A549 (cell line): ENCODE measurements at regions not wholly inside any gene's neighbourhood (a gene's known extent, or its start where the extent isn't known, plus 50 kb on each side); places are given as distances from the start of the nearest gene placed in this dataset.

Experiments
- ATAC-seq, 2 experiments: fragments of 200-7000 bp in 1 of 2; fragments of >200 bp in 1 of 2; cut with Nextera tagmentation in 1 of 2; cut with Tn5 transposase in 1 of 2; 3 replicates each; pipeline versions ENCODE4 v1.8.0 to v1.9.1; 2018 to 2020; ENCODE audit warnings: mild to moderate bottlenecking in 1 of 2, moderate library complexity in 1 of 2
- CTCF ChIA-PET: fragments of 300-600 bp; sonication (Branson Sonifier 250); formaldehyde crosslinking; extraction: SDS; loops from one replicate; lab custom pipeline; 2021; ENCODE audit warnings: antibody characterized with exemption, inconsistent platforms; lab: Yijun Ruan, JAX
- POLR2A ChIA-PET: fragments of 350-600 bp; formaldehyde crosslinking; extraction: SDS; loops from one replicate; lab custom pipeline; 2021; ENCODE audit warnings: antibody characterized with exemption, inconsistent platforms; lab: Yijun Ruan, JAX
- DNase-seq, 2 experiments: peaks; one replicate each; pipeline versions ENCODE4 v3.0.0 to v3.0.0-alpha.2; 2011 to 2016; ENCODE audit warnings: low read depth in 1 of 2, low spot score in 1 of 2
- FAIRE-seq: peaks from 2 replicates; lab custom pipeline; 2011; peaks lifted over from hg19 to GRCh38; lab: Jason Lieb, UNC
- H3K27ac ChIP-seq, 2 experiments: fragments of >200 bp; sonication (Bioruptor Twin); formaldehyde crosslinking; 3 replicates each; pipeline ENCODE4 v1.5.1; 2016 to 2017
- H3K4me1 ChIP-seq: fragments of >200 bp; sonication (Bioruptor Twin); formaldehyde crosslinking; 3 replicates; pipeline ENCODE4 v1.6.1; 2016
- H3K4me2 ChIP-seq: fragments of >200 bp; sonication (Bioruptor Twin); formaldehyde crosslinking; 3 replicates; pipeline ENCODE4 v1.6.1; 2016
- H3K4me3 ChIP-seq: fragments of >200 bp; sonication (Bioruptor Twin); formaldehyde crosslinking; 3 replicates; pipeline ENCODE4 v1.5.1; 2016
- H3K9me3 ChIP-seq: fragments of >200 bp; sonication (Bioruptor Twin); formaldehyde crosslinking; 3 replicates; pipeline ENCODE4 v1.6.1; 2016
- EHF ChIP-seq: fragments of 250-450 bp; sonication (Bioruptor Pico); IDR thresholded peaks from 2 replicates; pipeline ENCODE4 v1.5.0; 2020; ENCODE audit warnings: mild to moderate bottlenecking
- EHMT2 ChIP-seq: fragments of 200-600 bp; sonication (generic); IDR thresholded peaks from 2 replicates; pipeline ENCODE4 v1.6.1; 2016; ENCODE audit warnings: antibody characterized with exemption, low read depth, mild to moderate bottlenecking, moderate library complexity
- FOSL2 ChIP-seq, 2 experiments: fragments of 450-650 bp in 1 of 2; fragments of >200 bp in 1 of 2; sonication (Bioruptor Twin) in 1 of 2; formaldehyde crosslinking; IDR thresholded peaks; 2 replicates each; pipeline versions ENCODE4 v1.5.0 to v1.6.1; 2016 to 2020; ENCODE audit warnings: mild to moderate bottlenecking in 1 of 2, moderate library complexity in 1 of 2
- FOXS1 ChIP-seq: fragments of 250-450 bp; sonication (Bioruptor Pico); IDR thresholded peaks from 2 replicates; pipeline ENCODE4 v1.5.0; 2020; ENCODE audit warnings: mild to moderate bottlenecking, moderate library complexity
- GATA3 ChIP-seq: IDR thresholded peaks from 2 replicates; pipeline ENCODE4 v1.6.1; 2012; ENCODE audit warnings: borderline replicate concordance
- HOXB13 ChIP-seq: fragments of 250-450 bp; sonication (Bioruptor Pico); IDR thresholded peaks from 2 replicates; pipeline ENCODE4 v1.5.0; 2020; ENCODE audit warnings: low read depth, mild to moderate bottlenecking, moderate library complexity
- KDM5A ChIP-seq: fragments of 200-600 bp; sonication (generic); IDR thresholded peaks from 2 replicates; pipeline ENCODE4 v1.6.1; 2016; ENCODE audit warnings: antibody characterized with exemption, mild to moderate bottlenecking
- MAFK ChIP-seq: fragments of 450-650 bp; IDR thresholded peaks from 2 replicates; pipeline ENCODE4 v1.6.1; 2014; ENCODE audit not compliant: partially characterized antibody
- MAZ ChIP-seq: fragments of 150-350 bp; IDR thresholded peaks from 2 replicates; pipeline ENCODE4 v1.6.1; 2014; ENCODE audit warnings: antibody characterized with exemption, low read depth, low read length, borderline replicate concordance
- MYC ChIP-seq: IDR thresholded peaks from 2 replicates; pipeline ENCODE4 v1.6.1; 2012; ENCODE audit warnings: mild to moderate bottlenecking, inconsistent platforms, low read length, improper control_type of control experiment, borderline replicate concordance
- NR3C1 ChIP-seq: fragments of >200 bp; sonication (Bioruptor Twin); formaldehyde crosslinking; IDR thresholded peaks from 3 replicates; pipeline ENCODE4 v1.6.1; 2017
- POLR2A ChIP-seq: IDR thresholded peaks from 2 replicates; pipeline ENCODE4 v1.6.1; 2012; ENCODE audit warnings: mild to moderate bottlenecking, low read length
- POLR2AphosphoS2 ChIP-seq: conservative IDR thresholded peaks from 2 replicates; pipeline ENCODE4 v1.6.1; 2012; ENCODE audit warnings: low read length, improper control_type of control experiment, inconsistent platforms
- RARB ChIP-seq: fragments of 250-450 bp; sonication (Bioruptor Pico); IDR thresholded peaks from 2 replicates; pipeline ENCODE4 v1.8.0; 2021; ENCODE audit warnings: mild to moderate bottlenecking, moderate library complexity
- RFX5 ChIP-seq: fragments of 450-650 bp; IDR thresholded peaks from 2 replicates; pipeline ENCODE4 v1.7.1; 2014; ENCODE audit warnings: antibody characterized with exemption, mild to moderate bottlenecking, moderate library complexity
- SMC3 ChIP-seq: fragments of >200 bp; sonication (Bioruptor Twin); formaldehyde crosslinking; IDR thresholded peaks from 3 replicates; pipeline ENCODE4 v1.6.1; 2018; ENCODE audit warnings: inconsistent platforms
- TFCP2L1 ChIP-seq: fragments of 250-450 bp; sonication (Bioruptor Pico); IDR thresholded peaks from 2 replicates; pipeline ENCODE4 v1.5.0; 2021; ENCODE audit warnings: mild to moderate bottlenecking
- ZC3H11A ChIP-seq: fragments of 450-650 bp; IDR thresholded peaks from 2 replicates; pipeline ENCODE4 v1.6.1; 2014; ENCODE audit warnings: antibody characterized with exemption, mild to moderate bottlenecking
- ZFP36 ChIP-seq: fragments of 450-650 bp; IDR thresholded peaks from 2 replicates; pipeline ENCODE4 v1.6.1; 2014; ENCODE audit warnings: borderline replicate concordance; ENCODE audit not compliant: partially characterized antibody
- WGBS: methylation state at CpG from one replicate; pipeline ENCODE4 v1.1.6; 2017; ENCODE audit errors: missing lambda C conversion rate; 5-methylcytosine and 5-hydroxymethylcytosine counted together
- TF ChIP-seq, protein P1 (sequence below): IDR thresholded peaks from 2 replicates; pipeline ENCODE4 v1.6.1; 2012; ENCODE audit warnings: low read depth, borderline replicate concordance

DNA sequence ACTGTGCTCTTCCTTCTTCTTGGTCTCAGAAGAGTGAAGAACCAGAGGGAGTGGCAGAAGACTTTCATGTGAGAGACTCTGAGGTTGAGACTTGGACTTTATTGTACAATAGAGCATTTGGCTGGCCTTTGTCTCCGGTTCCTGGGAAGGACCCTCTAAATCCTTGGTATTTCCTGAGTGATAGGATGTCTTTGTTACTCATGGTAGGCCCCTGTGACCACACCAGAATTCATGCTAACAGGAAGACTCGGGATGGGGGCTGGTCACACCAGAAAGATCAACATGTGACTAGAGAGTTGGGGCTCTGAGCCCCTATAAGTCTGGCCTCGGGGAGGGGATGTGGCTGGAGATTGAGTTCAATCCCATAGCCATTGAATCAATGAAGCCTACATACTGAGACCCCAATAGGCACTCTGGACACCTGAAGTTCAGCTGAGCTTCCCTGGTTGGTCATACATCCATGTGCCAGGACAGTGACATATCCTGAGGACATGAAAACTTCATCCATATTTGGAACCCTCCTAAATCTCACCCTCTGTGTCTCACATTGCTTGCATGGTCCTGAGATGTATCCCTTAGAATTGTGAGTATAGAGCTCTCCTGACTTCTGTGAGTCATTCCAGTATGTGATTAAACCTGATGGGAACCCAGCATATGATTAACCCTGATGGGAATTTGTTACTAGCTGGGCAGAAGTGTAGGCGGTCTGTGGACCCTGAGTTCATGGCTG is 201.7 kb downstream of the GADD45G start:
- Histone ChIP-seq H3K4me2 (no peak overlapping the region), H3K4me1 (no peaks in the 10 kb centered on the region), H3K27ac (no peak overlapping the region), H3K4me3 (no peak overlapping the region), H3K9me3 (no peaks in the 10 kb centered on the region)
- TF ChIP-seq NR3C1, result no peak
- WGBS, result 20% methylated on average over 4 of the region's 4 CpGs
- no peak for ATAC-seq
- ChIA-PET CTCF (interaction anchor here (0.6 kb wide), 1 partner anchor 9 kb away, joined by 3 read pairs; no protein-coding TSS in a partner anchor), POLR2A (no interaction called here)
- no peak for FAIRE-seq
- DNase-seq, result no peak

DNA sequence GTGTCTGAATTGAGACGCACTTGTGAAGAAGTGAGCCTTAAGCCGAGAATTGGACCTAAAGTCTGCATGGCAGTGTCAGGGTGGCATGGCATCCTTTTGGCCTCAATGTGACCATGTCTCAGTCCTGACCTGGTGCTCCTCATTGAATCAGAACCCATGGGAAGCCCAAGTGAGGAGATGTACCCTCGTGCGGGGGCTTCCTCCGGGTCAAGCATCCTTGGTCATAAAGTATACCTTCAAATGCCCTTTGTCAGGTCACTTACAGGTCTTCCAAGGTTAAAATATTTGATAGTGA is 202.2 kb downstream of the GADD45G start:
- no peak for DNase-seq
- TF ChIP-seq EHF (CRISPR knock-in tag) (no peak), POLR2A (no peak), POLR2AphosphoS2 (no peak), NR3C1 (no peak), MAZ (no peak)
- POLR2A ChIA-PET, result no interaction called here
- H3K27ac ChIP-seq, result no peak overlapping the region
- ATAC-seq, result no peak
- H3K4me1 ChIP-seq, result no peaks in the 10 kb centered on the region
- H3K9me3 ChIP-seq, result no peaks in the 10 kb centered on the region
- no peak for FAIRE-seq
- H3K4me2 ChIP-seq, result no peak overlapping the region
- CTCF ChIA-PET, result interaction anchor here (0.6 kb wide), 1 partner anchor 9 kb away, joined by 3 read pairs; no protein-coding TSS in a partner anchor
- no peak overlapping the region for H3K4me3 ChIP-seq
- 42% methylated on average over 5 of the region's 5 CpGs for WGBS

DNA sequence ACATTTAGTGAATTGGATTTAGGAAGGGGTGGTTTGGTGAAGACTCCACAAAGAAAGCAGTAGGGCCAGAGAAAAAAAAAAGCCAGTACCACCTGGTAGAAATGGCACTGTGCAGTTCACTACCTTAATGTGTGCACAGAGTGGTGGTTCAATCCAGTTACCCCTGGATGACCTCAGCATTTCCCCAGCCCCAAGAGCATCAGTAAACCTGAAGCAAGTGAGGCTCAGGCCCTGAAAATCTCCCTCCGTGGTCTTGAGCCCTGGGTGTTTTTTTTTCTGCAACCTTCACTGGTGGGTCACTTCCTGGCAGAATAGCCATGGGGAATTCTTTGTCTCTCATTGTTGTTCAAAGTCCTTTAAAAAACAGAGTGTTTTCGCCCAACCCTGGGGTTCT is 202.9 kb downstream of the GADD45G start:
- Histone ChIP-seq H3K4me1 (no peaks in the 10 kb centered on the region), H3K9me3 (no peaks in the 10 kb centered on the region), H3K4me2 (no peak overlapping the region), H3K27ac (no peak overlapping the region), H3K4me3 (no peak overlapping the region)
- ATAC-seq (no peak), FAIRE-seq (no peak), DNase-seq (no peak)
- TF ChIP-seq SMC3 (no peak), GATA3 (no peak)
- ChIA-PET POLR2A (no interaction called here), CTCF (no interaction called here)
- WGBS, result 56% methylated on average over 2 of the region's 2 CpGs

DNA sequence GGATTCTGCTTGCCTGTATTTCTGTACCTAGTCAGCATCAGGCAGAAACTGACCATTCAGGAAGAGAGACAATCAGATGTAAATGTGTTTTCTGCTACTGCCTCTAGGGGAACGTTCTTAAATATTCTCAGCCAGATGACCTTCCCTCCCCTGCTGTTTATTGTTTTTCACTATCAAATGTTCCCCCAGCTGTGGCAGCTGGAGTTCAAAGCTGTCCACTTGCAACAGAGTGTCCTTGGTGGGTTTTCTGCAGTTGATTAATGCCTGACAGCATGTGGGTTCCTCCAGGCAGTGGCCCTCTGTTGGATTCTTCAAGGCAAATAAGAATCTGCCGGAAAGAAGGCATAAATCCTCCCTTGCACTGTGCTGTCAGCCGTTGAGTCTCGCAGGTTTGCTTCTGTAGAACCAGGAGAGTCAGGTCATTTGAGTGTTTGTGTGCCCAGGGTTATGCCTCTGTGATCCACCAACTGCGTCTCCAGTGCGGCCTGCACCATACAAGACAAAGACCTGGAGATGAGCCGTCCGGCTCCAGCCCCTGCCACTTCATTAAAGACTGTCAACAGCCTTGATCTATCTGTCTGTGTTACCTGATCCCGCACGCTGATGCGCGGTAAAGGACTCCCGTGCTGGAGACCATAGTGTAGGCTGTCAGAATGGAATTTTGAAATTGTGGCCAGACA is 203.4 kb downstream of the GADD45G start:
- FAIRE-seq, result no peak
- TF ChIP-seq HOXB13, result no peak
- no peak for TF ChIP-seq MAFK
- no peak for TF ChIP-seq ZC3H11A
- no peak for TF ChIP-seq TFCP2L1
- TF ChIP-seq RFX5, result no peak
- no peak for TF ChIP-seq ZFP36
- TF ChIP-seq FOSL2 (IDR thresholded peaks at IDR 0.05), result no peak
- no peak for TF ChIP-seq FOSL2 (CRISPR knock-in tag; IDR thresholded peaks at IDR 0.05)
- TF ChIP-seq FOXS1 (CRISPR knock-in tag), result no peak
- no peak for TF ChIP-seq MYC
- TF ChIP-seq RARB (CRISPR knock-in tag), result no peak
- no peak for TF ChIP-seq KDM5A
- no peak for TF ChIP-seq EHMT2
- TF ChIP-seq SMC3, result no peak
- TF ChIP-seq, protein P1, sequence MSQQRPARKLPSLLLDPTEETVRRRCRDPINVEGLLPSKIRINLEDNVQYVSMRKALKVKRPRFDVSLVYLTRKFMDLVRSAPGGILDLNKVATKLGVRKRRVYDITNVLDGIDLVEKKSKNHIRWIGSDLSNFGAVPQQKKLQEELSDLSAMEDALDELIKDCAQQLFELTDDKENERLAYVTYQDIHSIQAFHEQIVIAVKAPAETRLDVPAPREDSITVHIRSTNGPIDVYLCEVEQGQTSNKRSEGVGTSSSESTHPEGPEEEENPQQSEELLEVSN, result no peak
- no peak overlapping the region for H3K4me2 ChIP-seq
- no peaks in the 10 kb centered on the region for H3K4me1 ChIP-seq
- no peak for DNase-seq
- H3K9me3 ChIP-seq, result no peaks in the 10 kb centered on the region
- WGBS, result 69% methylated on average over 13 of the region's 13 CpGs
- H3K27ac ChIP-seq, result no peak overlapping the region
- no peak overlapping the region for H3K4me3 ChIP-seq
- CTCF ChIA-PET, result no interaction called here
- POLR2A ChIA-PET, result no interaction called here
- peak in 1 of 2 experiments; percentile 47; a peak in 2 of 6 replicates for ATAC-seq
